GM19025 (cell line): ENCODE measurements at regions not wholly inside any gene's neighbourhood (a gene's known extent, or its start where the extent isn't known, plus 50 kb on each side); places are given as distances from the start of the nearest gene placed in this dataset.

ENCODE experiments used
- ATAC-seq: cut with Tn5 transposase; IDR thresholded peaks from one replicate; pipeline ENCODE4 v1.9.1; 2021; ENCODE audit warnings: mild to moderate bottlenecking, low read depth, moderate library complexity; ENCODE audit not compliant: unreplicated experiment

DNA sequence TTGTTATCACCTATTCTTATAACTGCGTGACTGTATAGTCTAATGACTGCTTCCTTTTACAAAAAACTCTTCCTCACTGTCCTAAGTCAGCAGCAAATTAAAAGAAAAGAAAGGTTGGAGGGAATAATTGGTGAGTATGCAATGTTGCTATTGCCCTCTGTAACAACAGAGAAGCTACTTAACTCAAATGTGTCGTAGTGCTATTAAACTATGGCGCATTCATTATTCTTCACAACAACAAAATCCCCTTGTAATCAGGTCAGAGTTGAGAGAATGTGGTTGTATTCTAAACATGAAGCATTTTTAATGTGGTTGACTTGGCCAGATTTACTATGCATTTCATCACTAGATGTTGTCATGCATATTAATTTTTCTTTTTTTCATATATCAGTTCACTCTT, 897.8 kb upstream of the PHF14 start:
- no peak for ATAC-seq

DNA sequence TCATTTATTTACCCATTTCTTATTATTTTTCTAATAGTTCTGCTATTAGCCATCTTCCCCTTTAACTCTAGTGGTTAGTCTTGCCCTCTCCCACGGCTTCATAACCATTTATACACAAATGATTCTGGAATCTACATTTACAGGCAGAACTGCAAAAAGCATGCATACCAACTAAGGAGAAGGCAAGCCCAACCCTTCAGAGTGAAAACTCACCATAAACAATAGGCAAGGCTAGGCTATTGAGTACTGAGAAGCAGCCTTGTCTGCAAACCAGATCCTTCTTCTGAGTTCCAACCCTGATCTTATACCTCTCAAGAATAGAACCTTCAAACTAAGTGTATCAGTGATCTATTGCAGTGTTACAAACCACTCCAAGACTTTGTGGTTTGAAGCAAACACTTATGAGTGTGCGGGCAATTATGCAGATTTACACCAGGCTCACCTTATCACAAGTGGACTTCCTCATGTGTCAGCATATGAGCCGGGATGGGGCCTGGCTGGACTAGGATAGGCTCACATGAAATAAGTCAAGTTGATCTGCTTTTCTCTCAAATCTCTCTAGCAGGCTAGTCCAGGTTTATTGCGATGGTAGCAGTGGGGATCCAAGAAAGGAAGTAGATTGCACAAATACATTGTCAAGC, 896.9 kb upstream of the PHF14 start:
- no peak for ATAC-seq

DNA sequence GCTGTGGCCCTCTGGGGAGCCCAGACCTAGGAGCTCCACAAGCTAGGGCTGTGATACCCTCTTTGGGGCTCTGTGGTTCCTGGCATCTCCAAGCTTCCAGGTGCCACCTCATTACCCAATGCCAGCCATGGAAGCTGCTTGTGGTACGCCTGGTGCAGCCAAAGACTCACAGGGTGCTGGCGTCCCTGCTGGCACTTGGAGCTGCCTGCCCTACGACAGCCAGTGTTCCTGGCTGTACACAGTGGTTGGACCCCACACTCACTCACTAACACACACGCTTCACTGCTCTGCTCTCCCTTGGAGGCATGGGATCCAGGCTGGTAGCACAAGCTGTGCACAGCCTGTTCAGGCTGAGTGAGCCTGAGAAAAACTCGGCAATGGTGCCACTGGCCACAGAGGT, 894.1 kb upstream of the PHF14 start:
- no peak for ATAC-seq

DNA sequence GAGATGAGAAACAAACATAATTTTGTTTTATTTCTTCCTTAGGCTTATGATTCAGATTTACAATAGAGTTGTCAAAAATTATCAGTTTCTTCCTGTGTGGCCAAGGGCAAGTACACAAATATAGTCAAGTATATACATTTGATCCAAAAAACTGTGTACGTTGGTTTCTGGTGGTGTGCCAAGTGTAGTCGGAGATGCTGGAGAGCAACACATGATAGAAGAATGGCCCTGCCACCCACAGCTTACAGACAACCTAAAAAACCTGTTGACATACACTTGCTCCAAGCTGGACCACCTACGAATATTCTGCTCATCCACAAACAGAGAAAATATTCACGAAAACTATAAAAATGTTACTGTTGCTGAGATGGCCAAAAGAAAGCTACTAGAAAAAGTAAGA, 890.8 kb upstream of the PHF14 start:
- no peak for ATAC-seq

DNA sequence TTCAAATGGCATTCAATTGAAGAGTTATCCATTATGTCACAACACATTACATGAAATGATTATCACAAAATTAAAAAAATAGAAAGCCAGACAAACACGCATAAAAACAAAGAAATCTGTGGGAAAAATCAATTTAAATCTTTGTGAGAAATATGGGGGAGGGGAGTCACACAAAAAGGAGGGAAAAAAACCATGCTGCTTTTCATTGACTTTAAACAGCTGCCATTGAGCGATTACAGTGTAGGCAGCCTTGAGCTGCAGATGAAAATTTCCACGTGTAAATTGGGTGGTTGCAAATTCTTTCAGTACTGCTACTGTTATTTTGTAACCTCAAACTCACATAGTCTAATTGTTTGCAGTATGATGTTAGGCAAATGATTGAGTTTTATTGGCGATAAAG, 889.9 kb upstream of the PHF14 start:
- ATAC-seq = no peak

DNA sequence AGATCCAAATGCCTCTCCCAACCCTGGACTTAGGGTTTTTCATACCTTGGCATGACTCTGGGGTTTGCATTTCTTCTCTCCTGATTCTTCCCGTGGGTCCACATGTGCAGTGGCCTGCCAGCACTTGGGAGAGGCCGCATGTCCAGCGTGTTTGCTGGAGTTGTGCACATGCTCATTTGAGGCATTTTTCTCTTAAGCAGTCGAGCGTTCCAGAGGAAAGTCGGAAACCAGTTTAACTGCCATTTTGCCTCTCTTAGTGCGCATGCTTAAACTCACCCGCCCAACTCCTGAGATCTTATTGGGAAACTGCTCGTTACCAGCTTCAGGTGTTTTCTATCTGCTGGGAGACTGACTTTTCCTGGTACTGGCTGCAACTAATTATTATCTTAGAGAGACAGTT, 888.4 kb upstream of the PHF14 start:
- ATAC-seq = no peak

DNA sequence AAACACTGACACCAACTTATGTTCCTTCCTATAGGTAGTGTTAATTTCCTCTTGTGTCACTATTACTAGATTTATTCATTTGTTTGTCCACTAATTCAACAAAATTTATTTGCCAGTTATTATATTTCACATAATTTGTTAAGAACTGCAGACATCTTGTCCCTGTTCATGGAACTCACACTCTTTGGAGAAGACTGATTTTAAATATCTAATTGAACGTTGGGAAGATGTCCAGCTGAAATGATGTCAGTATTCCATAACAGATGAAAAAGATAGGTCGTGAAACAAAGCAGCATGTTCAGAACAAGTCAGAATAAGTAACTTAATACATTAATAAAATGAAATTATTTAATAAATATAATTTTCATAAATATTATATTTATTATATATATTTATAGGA, 873.1 kb upstream of the PHF14 start:
- no peak for ATAC-seq

DNA sequence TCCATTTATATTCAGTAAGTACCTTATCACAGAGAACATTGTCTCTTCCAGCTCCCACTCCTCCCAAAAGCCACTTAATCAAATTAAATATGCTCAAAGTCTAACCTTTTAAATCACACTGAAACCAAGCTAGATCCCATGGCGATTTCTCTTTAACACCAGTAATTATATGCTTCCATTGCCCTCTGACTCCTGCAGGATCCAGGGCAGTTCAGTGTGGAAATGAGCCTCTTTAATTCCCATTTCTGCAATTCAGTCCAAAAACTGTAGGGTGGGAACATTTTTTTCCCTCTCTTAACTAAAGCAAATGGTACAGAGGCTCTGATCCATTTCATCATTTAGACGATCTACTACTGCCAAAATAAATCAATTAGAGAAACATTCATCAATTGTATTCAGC, 872.3 kb upstream of the PHF14 start:
- ATAC-seq = no peak

DNA sequence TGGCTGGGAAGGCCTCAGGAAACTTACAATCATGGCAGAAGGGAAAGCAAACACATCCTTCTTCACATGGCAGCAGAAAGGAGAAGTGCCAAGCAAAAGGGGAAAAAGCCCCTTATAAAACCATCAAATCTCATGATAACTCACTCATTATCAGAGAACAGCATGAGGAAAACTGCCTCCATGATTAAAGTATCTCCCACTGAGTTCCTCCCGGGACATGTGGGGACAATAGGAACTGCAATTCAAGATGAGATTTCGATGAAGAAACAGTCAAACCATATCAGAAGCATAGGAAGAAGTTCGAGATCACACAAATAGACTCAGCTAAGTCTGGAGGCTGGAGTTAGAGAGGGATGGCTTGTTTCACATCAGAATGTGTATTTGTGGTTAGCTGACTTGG, 869.4 kb upstream of the PHF14 start:
- no peak for ATAC-seq

DNA sequence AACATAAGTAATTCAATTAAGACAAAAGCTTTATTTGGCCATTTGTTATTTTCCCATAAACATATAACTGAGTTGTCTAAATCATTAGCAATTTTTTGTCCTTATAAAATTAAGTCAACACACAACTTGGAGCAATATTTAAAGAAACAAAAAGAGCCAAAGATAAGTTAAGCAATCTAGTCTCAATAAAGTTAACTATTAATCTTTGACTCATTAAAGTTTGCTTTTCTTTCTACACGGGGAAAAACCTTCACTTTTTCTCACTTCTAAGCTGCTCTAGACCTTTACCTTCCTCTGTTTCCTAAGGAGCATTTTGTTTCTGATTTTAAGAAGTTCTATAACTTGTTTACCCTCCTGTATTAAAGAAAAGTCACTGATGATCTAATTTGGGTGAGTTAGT, 867.1 kb upstream of the PHF14 start:
- ATAC-seq = no peak

DNA sequence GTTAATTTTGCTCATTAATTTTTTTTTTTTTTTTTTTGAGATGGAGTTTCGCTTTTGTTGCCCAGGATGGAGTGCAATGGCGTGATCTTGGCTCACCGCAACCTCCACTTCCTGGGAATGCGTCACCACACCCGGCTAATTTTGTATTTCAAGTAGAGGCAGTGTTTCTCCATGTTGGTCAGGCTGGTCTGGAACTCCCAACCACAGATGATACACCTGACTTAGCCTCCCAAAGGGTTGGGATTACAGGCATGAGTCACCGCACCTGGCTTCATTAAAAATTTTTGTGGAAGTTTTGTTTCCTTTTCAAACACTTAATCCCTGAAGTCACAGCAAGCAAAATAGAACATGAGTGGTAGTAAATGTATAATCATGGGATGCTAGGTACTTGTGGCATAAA, 857.2 kb upstream of the PHF14 start:
- no peak for ATAC-seq

DNA sequence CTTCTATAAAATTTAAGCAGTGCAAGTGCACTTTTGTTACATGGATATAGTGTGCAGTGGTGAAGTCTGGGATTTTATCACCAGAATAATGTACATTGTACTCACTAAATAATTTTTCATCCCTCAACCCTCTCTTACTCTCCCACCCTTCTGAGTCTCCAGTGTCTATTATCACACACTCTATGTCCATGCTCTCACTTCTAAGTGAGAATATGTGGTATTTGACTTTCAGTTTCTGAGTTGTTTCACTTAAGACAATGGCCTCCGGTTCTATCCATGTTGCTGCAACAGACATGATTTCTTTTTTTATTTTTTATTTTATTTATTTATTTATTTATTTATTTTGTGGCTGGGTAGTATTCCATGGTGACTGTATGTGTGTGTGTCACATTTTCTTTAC, 855.9 kb upstream of the PHF14 start:
- ATAC-seq = no peak

DNA sequence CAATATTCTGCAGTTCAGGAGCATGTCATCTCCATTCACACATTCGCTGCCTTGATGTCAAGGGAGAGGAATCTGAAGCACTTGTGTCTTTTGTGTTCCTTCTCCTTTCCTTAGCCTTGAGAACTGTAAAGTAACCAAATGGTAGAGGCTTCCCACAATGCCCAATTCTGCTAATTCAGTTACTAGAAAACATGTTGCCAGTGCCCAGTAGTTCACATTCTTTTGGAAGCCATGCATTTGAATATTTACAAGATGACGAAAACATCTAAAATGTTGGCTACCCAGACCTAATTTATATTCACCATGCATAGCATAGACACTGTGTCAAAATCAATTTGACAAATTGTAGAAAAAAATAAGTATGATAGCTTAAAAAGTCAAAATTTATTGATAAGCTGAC, 852.7 kb upstream of the PHF14 start:
- no peak for ATAC-seq

DNA sequence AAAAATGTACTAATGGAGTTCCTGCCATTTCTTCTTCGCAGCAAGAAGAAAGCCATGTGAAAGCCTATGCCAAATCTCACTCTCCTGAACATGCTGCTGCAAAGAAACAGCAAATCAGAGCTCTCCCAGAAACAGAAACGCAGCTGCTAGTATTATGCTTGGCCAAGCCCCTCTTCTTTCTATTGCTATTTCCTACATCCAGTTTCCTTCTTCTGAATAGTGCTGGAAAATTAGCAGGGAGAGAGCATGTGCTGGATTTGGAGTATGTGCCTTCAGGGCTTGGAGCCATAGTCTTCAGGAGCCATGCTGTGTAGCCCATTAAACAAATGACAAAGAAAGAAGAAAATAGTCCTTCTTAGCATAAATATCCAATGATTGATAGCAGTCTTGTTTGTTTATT, 852.0 kb upstream of the PHF14 start:
- ATAC-seq = no peak

DNA sequence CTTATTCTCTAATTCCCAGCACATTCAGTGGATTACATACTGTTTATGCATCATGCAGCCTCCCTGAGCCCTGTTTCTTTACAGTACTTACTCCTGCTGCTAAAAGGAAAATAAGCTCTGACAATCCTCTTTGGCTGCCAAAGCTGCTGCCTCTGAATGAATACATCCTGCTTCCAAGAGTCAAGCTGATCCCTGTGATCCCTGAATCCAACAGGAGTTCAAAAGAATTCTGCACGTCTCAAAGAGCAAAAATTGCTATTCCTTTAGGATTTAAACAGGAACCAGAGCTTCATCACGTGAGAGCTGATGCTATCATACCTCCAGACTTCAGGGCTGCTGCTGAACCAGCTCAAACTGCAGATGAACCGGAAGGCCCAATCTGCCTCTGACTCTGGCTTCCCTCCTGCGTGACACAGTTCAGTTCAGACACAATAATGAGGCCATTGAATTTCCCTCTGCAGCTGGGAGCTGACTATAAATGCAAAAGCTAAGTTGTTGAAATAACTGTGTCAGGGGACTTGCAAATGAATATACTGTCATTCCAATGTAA, 851.0 kb upstream of the PHF14 start:
- ATAC-seq = no peak

DNA sequence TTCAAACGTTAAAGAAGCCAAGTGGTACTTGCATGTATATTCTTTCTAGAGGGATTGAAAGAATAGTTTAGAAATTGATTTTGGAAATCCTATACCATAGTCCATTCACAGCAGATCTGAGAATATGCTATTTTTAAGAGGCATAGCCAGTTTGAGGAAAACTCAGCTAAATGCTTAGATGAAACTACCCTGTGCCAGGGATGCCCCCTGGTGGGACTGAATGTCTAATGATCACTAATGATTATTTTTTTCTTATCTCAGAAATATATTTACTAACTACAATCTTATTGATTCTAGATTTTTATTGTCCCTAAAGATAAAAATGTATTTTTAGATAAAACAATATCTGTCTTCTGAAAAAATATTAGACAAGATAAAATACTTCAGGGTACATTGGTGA, 844.9 kb upstream of the PHF14 start:
- no peak for ATAC-seq

DNA sequence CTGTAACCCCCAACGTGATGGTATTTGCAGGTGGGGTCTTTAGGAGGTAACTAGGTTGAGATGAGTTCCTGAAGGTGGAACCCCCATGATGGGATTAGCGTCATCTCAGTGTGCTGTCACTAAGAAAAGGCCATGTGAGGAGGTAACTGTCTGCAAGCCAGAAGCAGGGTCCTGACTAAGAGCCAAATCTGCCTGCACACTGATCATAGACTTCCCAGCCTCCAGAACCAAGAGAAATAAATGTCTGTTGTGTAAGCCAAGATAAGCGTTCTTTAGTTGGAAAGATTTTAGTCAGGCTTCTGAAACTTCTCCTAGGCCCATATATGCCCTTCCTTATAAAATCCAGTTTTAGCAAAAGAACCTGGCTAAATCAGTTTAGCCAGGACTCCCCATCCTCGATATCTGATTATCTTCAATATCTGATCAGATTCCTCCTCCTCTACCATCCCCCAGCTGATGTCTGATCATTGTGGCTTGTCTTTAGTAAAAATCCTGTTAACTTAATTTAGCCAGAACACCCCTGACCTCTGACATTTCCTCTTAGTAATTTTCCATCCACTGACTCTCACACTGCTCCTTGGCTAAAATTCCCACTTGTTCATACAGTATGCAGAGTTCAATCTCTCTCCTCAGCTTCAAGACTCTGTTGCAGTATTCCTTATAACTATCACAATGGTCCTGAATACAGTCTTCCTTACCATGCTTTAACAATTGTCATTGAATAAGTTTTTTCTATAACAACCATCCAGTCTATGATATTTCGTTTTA, 835.4 kb upstream of the PHF14 start:
- no peak for ATAC-seq

DNA sequence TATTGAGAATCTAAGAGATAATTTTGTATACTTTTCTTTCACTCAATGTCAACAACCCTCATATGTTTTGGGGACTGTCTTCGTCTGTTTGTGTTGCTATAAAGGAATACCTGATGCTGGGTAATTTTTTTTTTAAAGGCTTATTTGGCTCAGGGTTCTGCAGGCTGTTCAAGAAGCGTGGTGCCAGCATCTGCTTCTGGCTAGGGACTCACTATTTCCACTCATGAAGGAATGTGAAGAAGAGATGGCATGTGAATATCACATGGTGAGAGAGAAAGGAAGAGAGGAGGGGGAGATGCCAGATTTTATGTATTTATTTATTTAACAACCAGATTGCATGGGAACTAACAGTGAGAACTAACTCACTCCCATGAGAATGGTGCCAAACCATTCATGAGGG, 827.4 kb upstream of the PHF14 start:
- ATAC-seq = no peak

DNA sequence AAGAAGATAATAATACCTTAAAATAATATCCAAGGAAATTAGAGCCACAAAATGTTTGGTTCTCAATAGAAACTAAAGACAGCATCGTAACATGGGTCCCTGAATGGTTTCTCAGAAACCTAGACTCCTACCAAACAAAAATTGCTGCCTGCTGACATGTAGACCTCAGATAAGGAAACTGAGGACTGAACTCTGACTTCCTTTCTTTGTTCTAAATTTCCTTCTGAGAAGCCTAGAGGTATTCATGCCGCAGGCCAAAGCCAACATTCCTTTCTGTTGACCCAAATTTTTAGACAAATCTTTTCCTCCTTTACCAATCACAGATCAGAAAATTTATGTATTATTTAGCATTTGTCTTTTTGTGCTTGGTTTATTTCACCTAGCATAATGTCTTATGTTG, 816.7 kb upstream of the PHF14 start:
- no peak for ATAC-seq

DNA sequence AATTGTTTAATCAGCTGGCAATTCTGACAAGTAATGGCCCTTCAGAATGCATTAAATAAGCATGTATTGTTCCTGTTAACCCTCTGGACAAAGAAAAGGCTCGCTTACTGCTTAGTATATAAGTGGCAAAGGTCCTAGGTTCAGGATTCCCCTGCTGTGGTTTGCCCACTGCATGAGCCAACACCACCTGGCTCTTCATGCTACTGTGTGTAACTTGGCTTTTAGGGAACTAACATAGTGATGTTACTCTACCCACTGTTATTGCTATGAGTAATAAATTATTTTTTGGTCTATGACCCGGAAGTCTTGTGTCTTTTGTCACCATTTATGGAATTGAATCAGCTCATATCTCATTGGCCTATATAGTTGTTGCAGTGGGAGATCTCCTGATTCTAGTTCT, 791.7 kb upstream of the PHF14 start:
- no peak for ATAC-seq

DNA sequence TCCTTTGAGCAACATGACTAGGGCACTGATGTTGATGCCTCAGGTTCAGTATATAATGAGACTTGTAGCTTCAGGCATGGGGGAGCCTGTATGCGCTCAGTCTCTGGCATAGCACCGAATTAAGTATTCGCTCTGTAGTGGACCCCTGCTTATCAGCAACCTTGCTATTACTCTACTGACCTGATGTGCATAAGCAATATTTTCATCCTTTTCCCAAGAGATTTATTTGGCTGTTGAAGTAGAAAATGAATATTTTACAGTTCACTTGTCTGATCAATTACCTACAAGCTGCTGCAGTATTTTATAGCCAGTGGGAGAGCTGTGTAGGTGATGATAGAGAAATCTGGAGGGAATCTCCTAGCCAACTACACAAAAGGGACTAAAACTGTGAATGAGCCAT, 781.6 kb upstream of the PHF14 start:
- no peak for ATAC-seq

DNA sequence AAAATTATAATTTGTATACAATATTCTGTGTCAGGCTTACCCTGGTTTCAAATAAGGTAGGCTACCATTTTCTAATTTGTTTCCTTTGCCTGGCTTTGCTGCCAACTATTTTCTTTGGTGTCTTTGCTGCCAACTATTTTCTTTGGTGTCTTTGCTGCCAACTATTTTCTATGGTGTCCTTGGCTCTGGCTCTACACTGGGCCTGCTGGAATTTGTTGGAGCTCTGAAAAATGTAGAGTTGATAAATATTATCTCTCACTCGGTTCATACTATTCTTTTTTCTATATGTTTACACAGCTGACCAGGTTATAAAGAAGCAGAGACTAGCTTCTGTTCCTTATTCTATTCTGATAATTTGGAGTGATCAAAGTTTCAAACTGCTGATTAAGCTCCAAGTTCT, 768.0 kb upstream of the PHF14 start:
- ATAC-seq = no peak
